GM19438 (cell line): ENCODE measurements at regions not wholly inside any gene's neighbourhood (a gene's known extent, or its start where the extent isn't known, plus 50 kb on each side); places are given as distances from the start of the nearest gene placed in this dataset.
A peak's percentile ranks its signal among the peaks of the same experiment; 100 is the strongest.

Source experiments
- ATAC-seq: cut with Tn5 transposase; IDR thresholded peaks from one replicate; pipeline ENCODE4 v1.9.1; 2021; ENCODE audit warnings: low read depth; ENCODE audit not compliant: unreplicated experiment

DNA sequence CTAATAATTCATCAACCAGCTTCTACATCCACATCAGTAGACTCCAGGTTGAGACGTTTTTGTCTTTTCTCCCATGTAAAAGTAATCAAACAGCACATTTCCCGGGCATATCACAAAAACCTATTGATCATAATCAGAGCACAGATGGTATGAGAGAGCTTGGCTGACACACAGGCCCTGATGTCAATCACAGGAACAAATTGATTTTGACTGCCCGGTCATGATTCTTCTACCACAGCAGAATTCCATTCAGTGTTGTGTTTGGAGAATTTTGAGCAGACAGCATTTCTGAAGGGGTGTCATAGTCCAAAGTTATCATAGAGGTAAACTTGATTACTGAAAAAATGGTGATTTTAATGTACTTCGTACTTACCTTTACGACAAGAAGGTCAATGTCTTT is 351.1 kb downstream of the ZSWIM6 start:
- ATAC-seq: no peak

DNA sequence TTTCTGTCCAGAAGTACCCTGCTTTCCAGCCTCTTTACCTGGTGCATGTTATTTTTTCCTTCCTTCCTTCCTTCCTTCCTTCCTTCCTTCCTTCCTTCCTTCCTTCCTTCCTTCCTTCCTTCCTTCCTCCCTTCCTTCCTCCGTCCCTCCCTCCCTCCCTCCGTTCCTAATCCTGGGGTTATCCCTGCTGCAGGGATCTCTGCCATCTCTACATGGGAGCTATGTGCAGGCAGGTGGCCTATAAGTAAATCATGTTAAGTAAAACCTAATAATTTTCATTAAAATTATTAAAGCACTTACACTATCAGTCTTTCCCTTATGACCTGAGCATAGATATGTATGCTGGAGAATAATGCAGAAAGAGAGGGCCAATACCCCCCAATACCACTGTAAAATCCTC is 351.9 kb downstream of the ZSWIM6 start:
- ATAC-seq: no peak

DNA sequence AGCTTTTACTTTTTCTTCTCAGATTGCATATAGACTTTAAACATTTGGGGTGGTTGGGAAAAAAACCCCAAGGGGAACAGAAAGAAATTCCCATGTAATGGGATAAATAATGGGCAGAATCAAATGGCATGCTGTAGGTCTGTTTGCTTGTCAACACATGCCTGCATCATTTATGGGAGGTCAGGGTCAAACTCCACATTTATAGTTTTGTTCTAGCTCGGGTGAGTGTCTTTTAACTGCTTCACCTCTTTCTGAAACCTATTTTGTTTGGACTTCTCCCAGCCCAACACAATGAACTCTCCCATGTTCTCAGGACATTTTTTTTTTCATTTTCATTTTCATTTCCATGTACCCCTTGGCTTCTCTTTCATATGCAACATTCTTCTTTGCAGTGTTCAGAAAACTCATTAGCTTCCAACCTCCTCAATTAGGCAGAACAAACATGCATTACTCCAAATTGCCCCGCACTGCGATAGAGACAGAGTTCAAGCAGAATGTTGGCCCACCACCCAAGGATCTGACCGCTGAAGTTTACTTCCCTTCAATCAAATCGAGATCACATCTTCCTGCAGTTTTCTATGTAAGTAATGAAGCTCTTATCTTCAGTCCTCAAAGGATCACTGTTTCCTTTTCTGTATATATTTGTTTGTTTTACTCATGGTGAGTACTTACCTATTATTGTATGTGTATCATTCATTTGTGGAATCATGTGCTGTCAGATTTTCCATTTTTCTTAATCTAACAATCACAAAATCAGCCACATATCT is 354.6 kb downstream of the ZSWIM6 start:
- ATAC-seq: no peak

DNA sequence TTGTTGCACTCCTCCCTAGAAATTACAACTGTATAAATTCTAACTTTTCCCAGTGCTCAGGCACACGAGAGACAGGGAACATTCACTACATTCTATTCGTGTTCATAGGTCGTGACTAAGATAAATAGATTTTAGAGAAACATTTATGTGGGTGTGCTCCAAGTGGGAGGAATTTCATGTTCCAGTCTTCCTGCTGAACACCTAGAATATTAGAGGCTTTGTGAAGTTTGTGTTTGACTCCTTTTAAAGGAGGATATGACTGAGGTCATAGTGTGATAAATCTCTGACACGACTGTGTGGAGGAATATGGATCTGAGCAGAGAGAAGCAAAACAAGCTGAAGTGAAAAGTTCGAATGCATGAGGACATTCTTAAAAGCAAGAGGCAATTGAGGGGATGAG is 355.3 kb downstream of the ZSWIM6 start:
- no peak for ATAC-seq

DNA sequence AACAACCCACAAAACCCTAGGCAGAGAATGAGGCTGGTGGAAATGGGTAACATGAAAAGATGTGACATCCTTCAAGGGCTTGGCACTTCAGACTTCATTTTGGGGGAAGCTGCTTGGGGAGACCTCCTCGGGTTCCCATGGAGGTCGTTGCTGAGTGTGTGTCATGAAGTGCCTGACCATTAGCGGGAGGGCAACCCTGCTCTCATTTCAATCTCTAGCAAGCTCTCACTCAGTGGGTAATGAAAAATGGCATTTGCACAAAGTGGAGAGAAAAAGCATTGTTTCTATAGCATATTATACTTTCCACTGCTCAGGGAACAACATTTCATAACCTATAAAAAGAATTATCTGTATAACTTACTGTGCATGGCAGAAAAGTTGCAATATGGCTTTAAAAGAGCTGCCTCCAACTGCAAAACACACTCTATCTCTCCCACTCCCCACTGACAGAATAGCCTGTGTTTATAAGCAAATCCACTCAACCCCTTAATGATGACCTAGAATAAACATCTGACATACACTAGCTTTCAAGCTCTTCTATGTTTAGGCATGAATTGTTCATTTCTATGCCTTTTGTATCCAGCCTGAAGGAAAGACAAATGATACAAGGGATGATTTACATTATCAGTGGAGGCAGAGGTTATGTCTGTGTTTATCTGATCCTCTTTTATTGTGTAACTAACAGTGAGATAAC is 357.2 kb downstream of the ZSWIM6 start:
- ATAC-seq: no peak

DNA sequence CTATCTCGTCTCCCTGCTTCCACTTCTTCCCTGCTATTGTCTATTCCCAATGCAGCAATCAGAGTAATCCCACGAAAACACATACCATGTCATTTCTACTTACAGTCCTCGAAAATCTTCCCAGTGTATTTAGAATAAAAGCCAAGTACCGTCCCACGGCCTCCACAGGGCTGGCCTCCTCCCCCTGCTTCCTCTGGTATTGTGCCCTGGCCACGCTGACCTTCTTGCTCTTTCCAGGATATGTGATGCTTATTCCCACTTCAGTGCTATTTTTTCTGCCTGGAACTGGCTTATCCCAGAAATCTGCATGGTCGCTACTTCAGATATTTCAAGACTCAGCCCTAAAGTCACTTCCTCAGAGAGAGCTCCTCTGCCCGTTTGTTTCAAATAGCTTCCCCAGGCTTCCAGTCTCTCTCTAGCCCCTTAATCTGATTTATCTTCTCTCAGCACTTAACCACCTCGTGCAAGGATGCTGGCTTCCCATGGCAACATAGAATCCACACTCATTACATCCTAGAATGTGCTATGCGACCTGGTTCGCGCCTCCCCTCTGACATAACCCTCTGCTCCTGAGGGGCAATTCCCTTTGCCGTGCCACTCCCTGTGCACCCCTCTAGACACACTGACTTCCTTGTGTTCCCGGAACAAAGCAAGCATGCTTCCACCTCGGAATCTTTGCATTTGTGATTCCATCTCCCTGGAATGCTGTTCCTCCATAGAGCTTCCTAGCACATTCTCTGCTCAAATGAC is 365.9 kb downstream of the ZSWIM6 start:
- no peak for ATAC-seq

DNA sequence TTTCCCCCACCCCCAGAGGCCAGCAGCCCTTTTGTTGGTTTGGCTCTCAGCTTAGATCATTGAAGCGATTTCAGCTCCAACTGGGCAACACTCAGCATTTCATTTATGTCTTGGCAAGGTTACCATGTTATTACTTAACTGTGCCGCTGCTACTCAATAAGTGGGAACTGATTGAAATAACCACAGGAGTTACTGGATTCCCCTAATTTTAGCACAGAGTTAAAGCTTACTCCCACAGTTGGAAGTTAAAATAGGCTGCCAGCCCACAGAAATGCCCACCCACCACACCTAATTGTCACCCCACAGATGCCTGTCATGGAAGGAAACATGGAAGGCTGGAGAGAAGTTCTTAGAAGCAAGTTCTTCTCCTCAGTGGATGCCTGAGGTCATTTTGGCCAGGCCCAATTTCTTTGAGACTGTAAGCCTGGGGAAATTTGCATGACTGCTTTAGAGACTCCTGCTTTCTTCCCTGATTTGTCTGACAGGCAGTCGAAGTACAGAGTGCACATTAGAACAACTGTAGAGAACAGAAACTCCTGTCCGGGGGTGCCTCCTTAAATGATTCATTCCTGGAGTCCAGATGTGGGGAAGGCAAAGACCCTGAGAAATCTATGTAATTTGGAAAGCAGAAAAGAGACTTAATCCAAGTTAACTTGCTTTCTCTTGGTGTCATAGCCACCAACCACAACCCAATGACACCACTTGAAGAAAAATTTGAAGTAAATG is 370.0 kb downstream of the ZSWIM6 start:
- peak; percentile 63 for ATAC-seq

DNA sequence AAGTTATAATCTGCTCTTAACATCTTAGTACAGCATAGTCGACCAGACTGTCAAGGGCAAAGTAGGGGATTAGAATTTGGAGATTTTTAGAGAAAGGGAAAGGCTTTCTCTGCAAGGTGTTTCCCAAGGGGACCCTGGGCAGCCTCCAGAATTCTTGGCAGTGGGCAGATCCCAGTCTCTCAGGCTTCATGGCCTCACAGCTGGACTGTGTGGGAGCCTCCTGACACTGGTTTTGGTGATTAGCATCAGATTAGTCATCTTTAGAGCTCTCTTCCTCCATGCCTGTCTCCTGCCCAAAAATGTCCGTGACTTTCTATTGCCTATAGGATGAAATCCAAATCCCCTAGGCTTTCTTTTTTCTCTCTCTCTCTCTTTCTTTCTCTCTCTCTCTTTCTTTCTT is 370.7 kb downstream of the ZSWIM6 start:
- ATAC-seq: no peak

DNA sequence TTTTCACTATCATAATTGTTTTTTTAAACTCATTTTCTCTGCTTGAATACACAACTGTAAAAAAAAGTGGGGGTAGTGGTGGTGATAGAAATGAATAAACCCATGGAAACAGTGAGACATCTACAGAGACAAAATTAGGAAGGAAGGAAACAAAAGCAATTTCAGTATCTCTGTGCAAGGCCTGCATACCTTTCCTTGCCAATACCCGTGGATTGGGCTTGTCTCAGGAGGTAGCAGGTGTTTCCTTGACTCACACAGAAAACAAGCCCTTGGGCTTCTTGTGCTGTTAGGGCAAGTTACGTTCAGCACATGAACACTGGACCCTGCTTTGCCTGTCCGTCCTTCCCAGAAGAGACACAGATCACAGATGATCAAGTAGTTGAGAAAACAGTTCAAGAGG is 372.2 kb downstream of the ZSWIM6 start:
- ATAC-seq: peak; percentile 51

DNA sequence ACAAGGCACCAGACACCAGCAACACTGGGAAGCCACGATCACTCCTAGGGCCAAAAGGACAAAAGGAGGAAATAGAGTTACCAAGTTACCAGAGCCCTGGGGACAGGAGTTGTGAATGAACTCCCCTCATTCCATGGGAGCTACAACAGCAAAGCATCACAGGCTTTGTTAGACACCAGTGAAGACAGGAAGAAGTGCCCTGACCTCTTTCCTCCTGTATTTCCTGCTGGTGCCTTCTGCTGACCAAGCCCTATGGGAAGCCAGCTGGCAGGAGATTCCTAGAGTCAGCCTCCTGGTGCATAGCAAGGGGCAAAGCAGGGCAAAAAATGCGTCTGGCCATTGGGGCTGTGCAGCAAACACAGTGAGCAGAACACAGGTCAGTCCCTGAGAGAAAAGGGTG is 374.7 kb downstream of the ZSWIM6 start:
- no peak for ATAC-seq

DNA sequence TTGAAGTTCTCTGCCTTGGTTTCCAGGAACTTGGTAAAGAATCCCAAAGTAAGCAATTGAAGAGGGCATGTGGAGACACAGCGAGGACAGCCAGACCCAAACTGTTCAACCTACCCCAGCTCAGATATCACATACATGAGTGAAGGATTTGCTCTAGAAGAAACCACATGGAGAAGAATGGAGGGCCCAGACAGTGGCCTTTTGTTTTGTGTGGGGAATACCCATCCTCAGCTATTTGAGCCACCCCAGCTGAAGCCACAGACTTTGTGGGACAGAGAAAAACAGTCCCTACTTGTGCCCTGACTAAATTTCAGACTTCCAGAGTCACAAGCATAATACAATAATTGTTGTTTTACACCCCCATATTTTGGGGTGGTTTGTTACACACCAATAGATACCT is 387.1 kb downstream of the ZSWIM6 start:
- no peak for ATAC-seq

DNA sequence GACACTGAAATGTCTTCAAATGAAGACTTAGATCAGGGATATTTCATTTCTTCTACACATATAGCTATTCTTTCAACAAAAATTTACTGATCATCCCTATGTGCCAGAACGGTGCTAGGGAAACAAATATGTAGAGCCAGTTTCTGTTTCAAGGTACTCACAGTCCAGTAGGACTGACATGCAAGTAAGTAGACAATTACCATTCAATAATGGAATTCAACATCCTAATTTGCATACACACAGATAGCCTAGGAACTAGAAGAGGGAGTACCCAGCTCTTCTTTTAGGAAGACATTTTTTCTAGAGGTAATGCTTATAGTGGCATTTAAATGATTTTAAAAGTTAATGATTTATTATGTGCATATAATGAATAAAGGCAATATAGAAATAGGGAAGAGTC is 388.8 kb downstream of the ZSWIM6 start:
- ATAC-seq: no peak

DNA sequence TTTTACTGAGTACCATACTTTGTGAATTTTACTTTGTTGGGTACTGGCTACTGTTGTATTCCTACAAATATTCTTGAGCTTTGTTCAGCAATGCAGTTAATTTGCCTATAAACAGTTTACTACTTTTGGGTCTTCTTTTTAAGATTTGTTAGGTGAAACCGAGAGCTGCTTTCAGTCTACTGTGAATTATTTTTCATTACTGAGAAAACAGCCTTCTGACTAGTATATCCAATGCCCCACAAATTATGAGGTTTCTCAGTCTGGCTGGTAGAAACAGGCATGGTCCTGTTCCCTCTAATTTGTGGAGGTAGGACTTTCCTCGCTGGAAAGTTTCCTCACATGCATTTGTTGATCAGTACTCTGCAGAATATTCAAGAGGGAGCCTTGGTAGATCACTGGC is 392.0 kb downstream of the ZSWIM6 start:
- ATAC-seq: no peak

DNA sequence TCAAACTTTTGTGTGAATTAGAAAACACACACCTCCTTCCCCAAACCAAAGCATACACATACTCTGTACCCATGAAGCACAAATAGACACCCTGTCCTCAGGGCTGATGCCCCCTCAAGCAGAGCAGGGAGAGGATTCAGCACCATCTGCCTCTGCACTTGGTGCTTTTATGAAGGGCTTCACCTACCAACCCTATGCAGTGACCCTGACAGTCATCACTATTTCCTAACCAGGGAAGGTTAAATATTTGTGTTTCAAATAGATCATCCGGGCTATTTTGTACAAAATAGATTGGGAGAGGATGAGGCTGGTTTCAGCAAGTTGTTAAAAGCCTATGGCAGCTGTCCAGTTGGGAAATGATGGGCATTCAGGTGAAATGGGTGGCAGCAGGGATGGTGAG is 396.2 kb downstream of the ZSWIM6 start:
- no peak for ATAC-seq

DNA sequence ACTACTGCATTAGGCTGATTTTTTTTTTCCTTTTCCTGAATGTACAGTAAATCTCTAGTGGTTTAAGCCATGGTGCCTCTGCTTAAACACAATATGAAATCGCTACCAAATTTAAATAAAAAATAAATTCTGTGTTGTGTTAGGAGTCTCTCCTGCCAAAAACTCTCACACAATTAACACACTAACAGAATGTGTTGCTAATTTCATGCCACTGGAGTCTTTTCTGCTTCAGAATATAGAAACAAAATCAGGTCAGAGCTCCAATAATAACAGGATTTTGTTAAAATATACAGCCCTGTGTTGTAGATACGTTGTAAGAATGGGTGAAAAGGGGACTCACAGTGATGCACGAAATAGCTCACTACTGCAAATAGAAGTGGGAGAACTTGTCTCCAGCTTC is 398.8 kb downstream of the ZSWIM6 start:
- no peak for ATAC-seq

DNA sequence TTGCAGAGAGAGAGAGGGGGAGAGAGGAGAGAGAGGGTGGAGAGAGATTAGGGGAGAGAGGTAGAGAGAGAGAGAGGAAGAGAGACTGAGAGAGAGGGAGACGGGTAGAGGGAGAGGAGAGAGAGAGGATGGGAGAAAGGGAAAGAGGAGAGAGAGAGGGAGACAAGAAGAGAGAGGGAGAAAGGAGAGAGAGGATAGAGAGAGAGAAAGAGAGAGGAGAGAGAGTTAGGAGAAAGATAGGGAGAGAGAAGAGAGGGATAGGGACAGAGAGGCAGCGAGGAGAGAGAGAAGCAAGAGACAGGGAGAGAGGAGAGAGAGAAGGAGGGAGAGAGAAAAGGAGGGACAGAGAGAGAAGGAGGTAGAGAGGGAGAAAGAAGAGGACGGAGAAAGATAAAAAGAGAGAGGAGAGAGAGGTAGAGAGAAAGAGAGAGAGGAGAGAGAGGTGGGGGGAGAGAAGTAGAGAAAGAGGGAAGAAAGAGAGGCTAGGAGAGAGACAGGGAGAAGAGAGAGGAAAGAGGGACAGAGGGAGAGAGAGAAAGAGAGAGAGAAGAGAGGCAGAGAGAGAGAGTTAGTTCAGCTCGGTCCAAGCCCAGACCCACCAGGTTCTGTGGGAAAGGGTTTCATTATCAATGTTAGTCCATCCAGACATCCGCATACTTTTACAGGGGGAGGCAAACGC is 399.3 kb downstream of the ZSWIM6 start:
- ATAC-seq: no peak

DNA sequence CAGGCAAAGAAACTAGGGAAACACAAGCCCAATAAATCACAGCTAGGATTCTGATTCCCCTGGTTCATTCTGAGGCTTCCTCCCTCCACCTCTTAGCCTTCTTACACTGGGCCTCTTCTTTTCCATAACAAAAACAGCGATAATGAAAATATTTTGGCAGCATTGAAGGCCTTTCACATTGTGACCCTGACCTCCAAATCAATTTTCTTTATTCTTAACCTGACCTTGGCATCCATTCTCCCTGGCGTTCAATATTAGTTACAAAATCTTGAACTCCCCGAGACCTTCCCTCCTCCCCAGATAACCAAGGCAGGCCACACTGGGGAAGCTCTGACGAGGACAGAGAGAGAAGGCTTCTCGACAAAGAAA is 399.9 kb downstream of the ZSWIM6 start:
- ATAC-seq: no peak

DNA sequence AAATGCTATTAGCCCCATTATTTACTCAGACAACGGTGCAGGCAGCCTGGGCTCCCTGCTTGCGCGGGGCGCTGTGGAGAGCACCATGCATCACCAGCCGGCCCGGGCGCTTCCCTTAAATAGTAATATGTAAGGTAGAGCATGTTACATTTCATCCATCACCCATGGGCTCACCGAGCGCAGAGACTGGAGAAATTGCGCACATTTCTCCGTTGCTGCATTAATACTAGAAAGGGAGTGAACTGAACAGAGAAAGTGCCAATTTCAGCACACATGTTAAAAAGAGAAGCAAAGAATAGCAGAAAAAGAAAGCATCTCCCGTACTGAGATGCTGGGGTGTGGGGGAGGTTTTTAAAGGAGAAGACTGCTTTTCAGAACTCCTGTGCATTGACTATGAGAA is 400.3 kb downstream of the ZSWIM6 start:
- ATAC-seq: no peak

DNA sequence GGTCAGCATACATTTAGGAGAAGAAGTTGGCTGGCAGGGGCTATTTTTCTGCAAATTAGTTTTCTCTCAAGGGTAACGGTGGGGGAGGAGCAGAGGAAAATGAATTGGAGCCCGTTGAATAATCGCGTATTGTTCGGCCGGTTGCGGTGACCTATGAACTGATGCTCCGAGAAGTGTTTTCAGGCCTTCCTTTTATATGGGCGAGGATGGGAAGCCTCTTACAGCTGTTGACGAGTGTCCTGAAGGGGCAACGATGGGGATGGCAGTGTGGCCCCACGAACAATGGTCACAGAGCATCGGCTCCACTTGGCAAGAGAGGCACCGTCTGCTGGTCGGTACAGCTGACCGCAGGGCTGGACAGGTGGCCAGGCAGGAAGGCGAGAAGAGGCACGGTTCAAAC is 400.7 kb downstream of the ZSWIM6 start:
- ATAC-seq: no peak

DNA sequence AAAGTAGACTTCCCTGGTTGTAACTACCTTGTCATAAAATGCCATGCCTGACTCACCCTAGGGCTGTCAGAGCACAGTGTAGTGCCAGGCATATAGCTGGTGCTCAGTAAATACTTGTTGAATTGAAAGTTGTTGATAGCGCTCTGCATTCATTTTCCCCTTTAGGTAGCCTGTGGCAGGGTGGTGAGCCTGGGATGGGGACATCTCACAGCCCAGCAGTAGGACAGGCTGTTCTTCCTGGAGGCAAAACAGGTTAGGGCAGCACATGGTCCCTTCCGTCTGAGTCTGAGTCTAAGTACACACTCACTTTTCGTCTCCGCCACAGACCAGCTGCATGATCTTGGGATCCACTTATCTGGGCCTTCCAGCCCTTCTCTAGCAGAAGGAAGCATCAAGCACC is 401.9 kb downstream of the ZSWIM6 start:
- ATAC-seq: no peak

DNA sequence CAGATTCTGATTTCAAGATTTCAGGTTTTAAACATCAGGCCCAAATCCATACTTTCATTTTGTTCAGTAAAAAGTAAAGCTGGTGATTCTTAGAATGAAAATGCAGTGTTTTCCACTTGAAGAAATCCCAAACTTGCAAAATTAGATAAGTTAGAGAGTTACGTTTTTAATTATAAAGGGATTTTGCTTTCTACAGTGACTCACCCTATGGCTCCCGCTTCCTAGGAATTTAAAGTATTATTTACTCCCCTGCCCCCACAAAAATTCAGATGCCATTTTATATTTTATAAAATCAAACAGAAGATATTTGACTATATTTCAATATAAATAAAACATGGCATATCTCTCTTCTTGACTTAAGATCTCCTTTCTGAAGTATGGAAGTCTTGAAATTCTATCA is 402.9 kb downstream of the ZSWIM6 start:
- ATAC-seq: no peak
